Calu3 (cell line): ENCODE measurements at regions not wholly inside any gene's neighbourhood (a gene's known extent, or its start where the extent isn't known, plus 50 kb on each side); places are given as distances from the start of the nearest gene placed in this dataset.

ENCODE experiments used
- BruUV-seq: library from RNA; stranded (reverse); fragments of 400-500 nt; replicated peaks from 2 replicates; lab custom pipeline; 2021; lab: Mats Ljungman, UMichigan
- CTCF ChIA-PET: fragments of 300-600 bp; sonication (Branson Sonifier 250); formaldehyde crosslinking; loops from one replicate; lab custom pipeline; 2022; ENCODE audit warnings: antibody characterized with exemption; lab: Charles Lee
- DNase-seq: peaks from one replicate; pipeline ENCODE4 v3.0.0; 2022
- H3K27ac Mint-ChIP-seq: one replicate; pipeline ENCODE4 v1.8.0; 2022; ENCODE audit warnings: mixed read lengths; ENCODE audit not compliant: unreplicated experiment
- H3K27me3 Mint-ChIP-seq: one replicate; pipeline ENCODE4 v1.8.0; 2022; ENCODE audit warnings: mixed read lengths; ENCODE audit not compliant: unreplicated experiment
- H3K36me3 Mint-ChIP-seq: one replicate; pipeline ENCODE4 v1.8.0; 2022; ENCODE audit warnings: mild to moderate bottlenecking, moderate library complexity, mixed read lengths; ENCODE audit not compliant: insufficient read depth, unreplicated experiment
- H3K4me1 Mint-ChIP-seq: one replicate; pipeline ENCODE4 v1.8.0; 2022; ENCODE audit warnings: mild to moderate bottlenecking, low read depth, mixed read lengths; ENCODE audit not compliant: unreplicated experiment
- H3K4me3 Mint-ChIP-seq: one replicate; pipeline ENCODE4 v1.8.0; 2022; ENCODE audit warnings: mild to moderate bottlenecking, low read depth, moderate library complexity, mixed read lengths; ENCODE audit not compliant: unreplicated experiment
- H3K9me3 Mint-ChIP-seq: one replicate; pipeline ENCODE4 v1.8.0; 2022; ENCODE audit warnings: low read depth, mixed read lengths; ENCODE audit not compliant: unreplicated experiment
- intact Hi-C: fragments of 100-400 bp; cut with micrococcal nuclease; formaldehyde crosslinking; loops from one replicate; pipeline ENCODE4 v1.10.0; 2022; ENCODE audit not compliant: unreplicated experiment
- TF ChIP-seq, protein P1 (sequence below): fragments of 200-600 bp; IDR thresholded peaks from one replicate; pipeline ENCODE4 v1.8.0; 2022; ENCODE audit warnings: antibody characterized with exemption; ENCODE audit not compliant: unreplicated experiment

DNA sequence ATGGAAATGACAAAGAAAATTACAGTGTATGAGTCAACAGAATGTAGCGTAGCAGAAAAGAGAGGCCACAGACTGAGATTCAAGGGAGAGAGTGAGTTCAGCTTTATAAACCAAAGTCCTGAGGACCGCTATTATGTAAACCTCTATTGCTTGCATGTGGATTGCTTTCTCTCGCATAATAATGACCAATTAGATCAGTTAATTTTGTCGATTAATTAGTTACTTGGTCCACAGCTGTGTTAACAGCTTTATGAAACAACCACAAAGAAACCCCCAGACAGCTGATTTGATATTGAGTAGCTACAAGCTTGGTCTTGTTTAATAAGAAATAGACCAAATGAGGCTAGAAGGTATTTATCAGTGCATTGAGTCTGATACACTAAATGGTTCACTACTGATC, 291.8 kb upstream of the ERCC4 start:
- Mint-ChIP-seq H3K27me3 (no peaks in the 10 kb centered on the region), H3K36me3 (no peaks in the 10 kb centered on the region), H3K4me3 (no peak overlapping the region), H3K27ac (no peak overlapping the region), H3K4me1 (no peaks in the 10 kb centered on the region), H3K9me3 (no peaks in the 10 kb centered on the region)
- CTCF ChIA-PET, result interaction anchor here (0.7 kb wide), 1 partner anchor 772 kb away, joined by 5 read pairs; no protein-coding TSS in a partner anchor
- intact Hi-C loops, result no loop called here
- TF ChIP-seq, protein P1, sequence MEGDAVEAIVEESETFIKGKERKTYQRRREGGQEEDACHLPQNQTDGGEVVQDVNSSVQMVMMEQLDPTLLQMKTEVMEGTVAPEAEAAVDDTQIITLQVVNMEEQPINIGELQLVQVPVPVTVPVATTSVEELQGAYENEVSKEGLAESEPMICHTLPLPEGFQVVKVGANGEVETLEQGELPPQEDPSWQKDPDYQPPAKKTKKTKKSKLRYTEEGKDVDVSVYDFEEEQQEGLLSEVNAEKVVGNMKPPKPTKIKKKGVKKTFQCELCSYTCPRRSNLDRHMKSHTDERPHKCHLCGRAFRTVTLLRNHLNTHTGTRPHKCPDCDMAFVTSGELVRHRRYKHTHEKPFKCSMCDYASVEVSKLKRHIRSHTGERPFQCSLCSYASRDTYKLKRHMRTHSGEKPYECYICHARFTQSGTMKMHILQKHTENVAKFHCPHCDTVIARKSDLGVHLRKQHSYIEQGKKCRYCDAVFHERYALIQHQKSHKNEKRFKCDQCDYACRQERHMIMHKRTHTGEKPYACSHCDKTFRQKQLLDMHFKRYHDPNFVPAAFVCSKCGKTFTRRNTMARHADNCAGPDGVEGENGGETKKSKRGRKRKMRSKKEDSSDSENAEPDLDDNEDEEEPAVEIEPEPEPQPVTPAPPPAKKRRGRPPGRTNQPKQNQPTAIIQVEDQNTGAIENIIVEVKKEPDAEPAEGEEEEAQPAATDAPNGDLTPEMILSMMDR, result no peak
- no TSS peak for BruUV-seq
- no peak for DNase-seq

- H3K9me3 Mint-ChIP-seq, result no peaks in the 10 kb centered on the region
- no peak for DNase-seq
- TF ChIP-seq, protein P1, result no peak
- no peak overlapping the region for H3K4me3 Mint-ChIP-seq
- CTCF ChIA-PET, result no interaction called here
- intact Hi-C loops, result no loop called here
- no peaks in the 10 kb centered on the region for H3K4me1 Mint-ChIP-seq
- no peak overlapping the region for H3K27ac Mint-ChIP-seq
- no peaks in the 10 kb centered on the region for H3K27me3 Mint-ChIP-seq
- no TSS peak for BruUV-seq
- no peaks in the 10 kb centered on the region for H3K36me3 Mint-ChIP-seq
These were observed 290.2 kb upstream of the ERCC4 start for GRCh38 chr16:13629704-13630103.

GRCh38 chr16:13630374-13630773, 289.6 kb upstream of the ERCC4 start:
- Mint-ChIP-seq H3K27ac (no peak overlapping the region), H3K4me3 (no peak overlapping the region), H3K4me1 (no peaks in the 10 kb centered on the region), H3K36me3 (no peaks in the 10 kb centered on the region), H3K9me3 (no peaks in the 10 kb centered on the region), H3K27me3 (no peaks in the 10 kb centered on the region)
- TF ChIP-seq, protein P1, result no peak
- CTCF ChIA-PET, result no interaction called here
- no peak for DNase-seq
- BruUV-seq, result no TSS peak
- intact Hi-C loops, result no loop called here

DNA sequence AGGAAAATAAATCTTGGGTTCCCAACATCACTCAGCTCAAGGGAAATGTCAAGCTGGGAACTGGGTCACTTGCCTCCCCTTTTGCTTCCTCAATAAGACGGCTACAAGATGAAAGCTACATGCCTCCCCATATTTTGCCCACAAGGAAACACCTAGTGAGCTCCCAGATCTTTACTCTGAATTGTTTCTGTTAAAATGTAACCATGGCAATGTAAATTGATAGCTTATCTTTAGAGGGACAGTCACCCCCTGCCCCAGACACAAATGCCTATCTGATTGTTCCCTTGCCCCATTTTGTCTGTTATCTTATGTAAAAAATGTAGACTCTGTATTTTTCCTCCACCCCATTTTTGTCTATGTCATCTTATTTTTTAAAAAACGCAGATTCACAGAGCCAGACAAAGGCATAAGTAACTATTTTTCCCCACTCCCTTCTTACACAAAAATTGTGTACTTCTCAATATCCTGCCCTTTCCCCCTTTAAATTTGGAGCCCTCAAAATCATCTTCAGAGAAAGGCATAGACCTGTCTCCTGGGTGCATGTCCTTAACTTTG, 288.7 kb upstream of the ERCC4 start:
- BruUV-seq, result no TSS peak
- intact Hi-C loops, result no loop called here
- DNase-seq, result no peak
- TF ChIP-seq, protein P1, result no peak
- H3K27ac Mint-ChIP-seq, result no peak overlapping the region
- CTCF ChIA-PET, result no interaction called here
- H3K4me3 Mint-ChIP-seq, result no peak overlapping the region
- no peaks in the 10 kb centered on the region for H3K27me3 Mint-ChIP-seq
- peaks cover 2% of the 10 kb centered on the region for H3K9me3 Mint-ChIP-seq
- H3K4me1 Mint-ChIP-seq, result no peaks in the 10 kb centered on the region
- H3K36me3 Mint-ChIP-seq, result no peaks in the 10 kb centered on the region
